Upper lobe of left lung (tissue), 4 donors: ENCODE measurements at regions not wholly inside any gene's neighbourhood (a gene's known extent, or its start where the extent isn't known, plus 50 kb on each side); places are given as distances from the start of the nearest gene placed in this dataset.

Experiments used
- CTCF ChIP-seq, 6 experiments: fragments of 450-650 bp in 4 of 6; fragments of 200-600 bp in 2 of 6; sonication (generic) in 2 of 6; IDR thresholded peaks; one replicate each; pipeline ENCODE4 v1.5.1; 2016 to 2019; ENCODE audit warnings: antibody characterized with exemption in 6 of 6
- EP300 ChIP-seq, 4 donors: sonication (generic); formaldehyde crosslinking; IDR thresholded peaks; one replicate each; pipeline ENCODE4 v1.5.1; 2017; ENCODE audit warnings: antibody characterized with exemption in 4 of 4, control low read depth in 2 of 4
- POLR2A ChIP-seq, 4 donors: fragments of 450-650 bp; IDR thresholded peaks; one replicate each; pipeline ENCODE4 v1.5.1; 2016 to 2017; ENCODE audit warnings: antibody characterized with exemption in 4 of 4, mild to moderate bottlenecking in 2 of 4
- POLR2AphosphoS5 ChIP-seq, 2 donors: sonication (generic); formaldehyde crosslinking; IDR thresholded peaks; one replicate each; pipeline ENCODE4 v1.5.1; 2017; ENCODE audit warnings: antibody characterized with exemption in 2 of 2

GRCh38 chr4:130124066-130124465 lies 1028.1 kb downstream of the C4orf33 start:
- TF ChIP-seq CTCF (IDR thresholded peaks at IDR 0.05) (no peak), POLR2AphosphoS5 (IDR thresholded peaks at IDR 0.05) (no peak), POLR2A (IDR thresholded peaks at IDR 0.05) (no peak), EP300 (IDR thresholded peaks at IDR 0.05) (no peak)
